ENCODE measurements at regions not wholly inside any gene's neighbourhood (a gene's known extent, or its start where the extent isn't known, plus 50 kb on each side); places are given as distances from the start of the nearest gene placed in this dataset.

DNA sequence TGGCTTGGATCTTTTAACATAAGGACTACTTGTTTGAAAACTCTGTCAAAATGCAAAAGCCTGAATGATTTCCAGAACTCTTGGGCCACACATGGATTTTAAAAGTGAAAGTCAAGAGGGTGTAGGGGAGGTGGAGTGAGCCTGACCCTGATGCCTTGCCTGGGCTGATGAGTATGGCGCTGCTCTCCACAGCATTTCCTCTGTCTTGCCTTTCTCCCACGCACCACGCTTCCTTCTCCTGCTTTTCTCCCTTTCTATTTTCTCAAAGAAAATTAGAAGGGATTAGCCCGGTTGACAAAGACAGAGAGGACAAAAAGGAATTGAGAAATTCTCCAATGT, 207.0 kb upstream of the CCDC68 start:
- FAIRE-seq (no peak), DNase-seq (ENCODE audit: low spot score) (no peak)

DNA sequence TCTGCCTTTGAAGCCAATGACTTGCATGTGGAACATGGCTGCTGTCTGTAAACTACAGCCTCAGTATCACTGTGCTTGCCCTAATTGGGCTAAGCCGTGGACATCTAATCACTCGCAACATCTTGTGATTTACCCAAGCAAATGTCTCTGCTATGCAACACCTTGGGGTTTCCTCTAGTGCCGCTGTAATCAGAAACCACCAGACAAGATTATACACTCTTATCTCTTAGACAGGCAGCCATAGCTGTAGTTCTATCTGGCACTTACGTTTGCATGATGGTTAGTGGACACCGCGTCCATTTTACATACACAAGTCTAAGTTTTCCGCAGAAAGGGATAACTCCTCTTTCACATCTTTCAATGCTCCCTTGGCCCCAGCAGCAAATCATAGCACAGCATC, 204.3 kb upstream of the CCDC68 start:
- DNase-seq (ENCODE audit: low spot score) (no peak), FAIRE-seq (no peak)

DNA sequence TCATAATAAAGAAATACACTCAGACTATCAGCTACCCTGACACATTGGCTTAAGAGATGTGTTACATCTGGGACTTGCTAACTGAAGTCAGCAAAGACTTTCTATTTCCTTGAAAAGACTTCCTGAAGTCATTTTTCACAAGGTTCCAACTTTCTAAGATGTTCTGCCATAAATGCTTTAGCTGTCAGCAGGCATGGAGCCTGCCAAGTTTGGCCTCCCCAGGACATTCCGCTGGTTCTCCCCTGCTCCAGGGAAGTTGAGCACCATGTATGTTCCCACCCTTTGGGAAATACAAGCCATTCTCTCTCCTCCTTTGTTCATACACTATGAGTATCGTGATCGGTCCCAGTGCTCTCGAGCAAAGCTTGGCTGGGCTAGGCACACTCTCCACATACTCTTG, 202.7 kb upstream of the CCDC68 start:
- DNase-seq (ENCODE audit: low spot score): no peak
- no peak for FAIRE-seq

DNA sequence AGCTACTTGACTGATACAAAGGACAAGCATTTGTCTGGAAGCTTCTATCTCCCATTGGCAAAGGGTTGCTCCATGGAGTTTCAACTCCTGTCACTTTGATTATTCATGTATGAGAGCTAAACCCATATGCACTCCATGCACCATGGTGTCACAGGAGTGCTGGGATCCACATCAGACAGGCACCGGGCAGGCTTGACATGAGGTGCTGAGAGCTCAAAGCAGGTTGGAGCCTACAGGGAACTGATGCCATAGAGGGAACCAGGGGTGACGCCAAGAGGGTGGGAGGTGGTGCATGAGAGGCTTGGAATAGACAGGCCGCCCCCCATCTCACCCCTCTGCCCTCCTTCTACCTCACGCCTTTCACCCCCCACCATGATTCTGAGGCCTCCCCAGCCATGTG, 199.8 kb upstream of the CCDC68 start:
- FAIRE-seq (no peak), DNase-seq (ENCODE audit: low spot score) (no peak)

DNA sequence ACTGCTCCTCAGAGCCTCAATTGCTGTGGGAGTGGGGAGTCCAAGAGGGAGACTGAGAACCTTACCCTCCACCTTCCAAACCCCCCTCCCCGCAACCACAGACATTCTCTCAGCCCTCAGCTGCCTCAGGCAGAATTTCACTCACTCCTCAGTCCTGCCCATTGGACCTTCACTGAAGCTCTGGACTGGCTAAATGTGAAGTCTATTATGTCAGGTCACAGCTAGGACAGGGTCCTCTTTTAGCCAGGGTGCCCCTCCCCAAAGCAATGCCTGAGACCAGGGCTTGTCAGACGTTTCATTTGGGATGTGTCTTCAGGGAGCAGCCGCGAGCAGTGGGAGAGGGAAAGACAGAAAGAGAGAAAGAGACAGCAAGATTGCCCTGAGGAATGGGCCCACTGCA, 199.3 kb upstream of the CCDC68 start:
- no peak for DNase-seq (ENCODE audit: low spot score)
- FAIRE-seq: no peak

DNA sequence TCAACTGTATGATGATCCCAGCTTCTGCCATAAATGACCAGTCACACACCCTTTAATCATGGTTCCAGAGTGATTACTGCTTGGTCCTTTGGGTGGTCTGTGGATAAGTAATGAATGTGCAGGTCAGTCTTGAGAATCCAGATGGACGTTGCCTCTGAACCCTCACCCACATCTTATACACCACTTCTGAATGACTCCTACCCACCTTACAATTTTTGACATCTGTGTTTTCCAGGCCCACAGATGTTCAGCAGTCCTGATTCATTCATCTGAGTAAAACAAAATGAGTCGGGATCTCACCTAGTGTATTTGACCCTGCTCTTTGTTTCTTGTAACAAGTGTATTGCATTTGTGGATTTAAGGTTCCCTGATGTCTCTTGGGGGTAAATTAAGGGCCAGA, 194.1 kb upstream of the CCDC68 start:
- no peak for DNase-seq (ENCODE audit: low spot score)
- no peak for FAIRE-seq

DNA sequence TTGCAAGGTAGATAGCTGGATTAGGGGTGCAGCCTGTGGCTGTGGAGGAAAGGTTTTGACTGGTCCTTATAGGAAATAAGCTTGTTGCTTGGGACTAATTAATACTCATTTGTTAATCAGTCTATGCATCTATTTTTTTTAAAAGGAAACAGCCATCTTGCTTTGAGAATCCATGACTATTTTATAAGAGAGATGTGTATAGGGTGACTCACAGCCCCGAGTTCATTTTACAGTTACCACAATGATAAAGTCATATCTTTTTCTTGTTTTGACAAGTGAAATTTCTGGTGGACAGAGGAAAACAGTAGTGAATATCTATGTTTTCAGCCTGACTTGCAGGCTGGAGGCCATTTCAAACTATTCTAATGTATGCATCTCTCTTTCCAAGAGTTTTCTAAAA, 193.5 kb upstream of the CCDC68 start:
- no peak for FAIRE-seq
- no peak for DNase-seq (ENCODE audit: low spot score)

DNA sequence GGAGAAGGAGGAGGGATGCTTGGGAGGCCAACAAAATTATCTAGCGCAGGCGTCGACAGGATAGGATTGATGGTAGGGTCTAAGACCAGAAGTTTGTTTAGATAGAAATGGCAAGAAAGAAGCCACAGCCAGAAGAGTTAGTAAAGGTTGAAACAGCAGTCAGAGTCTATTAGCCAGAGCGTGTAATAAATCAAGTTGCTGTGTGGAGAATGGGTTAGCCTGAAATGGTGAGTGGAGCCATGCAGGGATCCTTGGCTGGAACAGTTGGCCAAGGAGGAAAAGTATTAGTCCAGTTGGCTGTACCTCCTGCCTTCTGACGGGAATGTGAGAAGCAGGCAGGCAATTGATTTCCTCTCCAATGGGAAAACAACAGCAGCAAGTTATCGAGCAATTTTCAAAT, 190.7 kb upstream of the CCDC68 start:
- FAIRE-seq (no peak), DNase-seq (ENCODE audit: low spot score) (no peak)

DNA sequence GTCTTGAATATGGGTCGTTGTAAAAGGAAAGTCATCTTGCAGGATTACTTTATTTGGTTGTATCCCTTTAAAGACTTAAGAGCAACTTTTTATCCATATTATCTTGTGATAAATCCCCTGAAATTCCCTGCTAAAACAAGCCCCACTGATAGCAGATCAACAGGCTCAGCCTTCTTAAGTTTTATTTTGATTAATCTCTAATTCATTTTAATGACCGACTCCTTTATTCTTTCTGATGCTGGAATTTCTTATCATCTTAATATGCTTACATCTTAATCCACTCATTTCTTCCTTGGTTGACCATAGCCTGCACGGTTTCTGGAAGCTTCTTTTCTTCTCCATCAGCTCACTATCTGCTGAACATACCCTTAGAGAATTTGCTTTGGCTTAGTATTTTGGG, 188.5 kb upstream of the CCDC68 start:
- DNase-seq (ENCODE audit: low spot score) (no peak), FAIRE-seq (no peak)

DNA sequence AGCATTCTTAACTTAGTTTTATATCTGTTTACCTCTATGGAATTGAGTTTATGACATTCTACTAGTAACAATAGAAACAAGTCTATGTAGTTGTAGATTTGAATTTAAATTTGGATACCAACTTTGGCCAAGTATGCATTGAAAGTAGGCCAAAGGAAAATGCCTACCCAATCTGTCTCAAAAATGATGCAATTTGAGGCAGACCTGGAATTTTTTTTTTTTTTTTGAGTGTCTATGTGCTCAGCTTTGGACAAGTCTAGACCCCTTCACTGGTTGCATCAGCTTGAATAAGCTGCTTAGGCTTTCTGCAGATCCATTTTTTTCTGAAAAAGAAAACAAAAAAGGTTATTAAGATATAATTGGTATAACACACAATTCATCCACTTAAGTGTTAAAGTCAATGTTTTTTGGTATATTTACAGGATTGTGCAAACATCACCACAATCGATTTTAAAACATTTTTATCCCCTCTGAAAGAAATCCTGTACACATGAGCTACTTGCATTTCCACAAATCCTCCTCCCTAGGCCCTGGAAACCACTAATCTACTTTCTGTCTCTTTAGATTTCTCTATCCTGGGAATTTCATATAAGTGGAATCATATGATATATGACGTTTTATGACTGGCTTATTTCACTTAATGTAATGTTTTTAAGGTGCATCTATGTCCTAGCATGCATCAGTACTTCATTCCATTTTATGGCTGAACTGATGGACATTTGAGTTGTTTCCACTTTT, 185.1 kb upstream of the CCDC68 start:
- DNase-seq (ENCODE audit: low spot score) (no peak), FAIRE-seq (no peak)

DNA sequence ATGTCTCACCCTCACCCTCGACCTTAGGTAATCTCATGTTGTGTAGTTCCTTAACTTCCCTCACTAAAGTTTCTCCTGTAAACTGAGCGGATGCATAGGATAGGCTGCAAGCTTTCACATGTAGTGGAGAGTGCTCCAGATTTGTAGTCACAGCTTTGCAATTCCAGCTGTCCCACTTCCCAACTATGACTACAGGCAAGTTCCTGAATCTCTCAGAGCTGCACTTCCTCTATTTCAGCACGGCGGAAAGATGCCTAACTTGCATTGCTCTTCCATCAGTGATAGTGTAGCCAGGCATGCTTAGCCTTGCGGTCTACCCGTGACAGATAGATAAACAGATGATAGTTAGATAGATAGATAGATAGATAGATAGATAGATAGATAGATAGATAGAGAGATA, 183.1 kb upstream of the CCDC68 start:
- FAIRE-seq: no peak
- DNase-seq (ENCODE audit: low spot score): no peak

DNA sequence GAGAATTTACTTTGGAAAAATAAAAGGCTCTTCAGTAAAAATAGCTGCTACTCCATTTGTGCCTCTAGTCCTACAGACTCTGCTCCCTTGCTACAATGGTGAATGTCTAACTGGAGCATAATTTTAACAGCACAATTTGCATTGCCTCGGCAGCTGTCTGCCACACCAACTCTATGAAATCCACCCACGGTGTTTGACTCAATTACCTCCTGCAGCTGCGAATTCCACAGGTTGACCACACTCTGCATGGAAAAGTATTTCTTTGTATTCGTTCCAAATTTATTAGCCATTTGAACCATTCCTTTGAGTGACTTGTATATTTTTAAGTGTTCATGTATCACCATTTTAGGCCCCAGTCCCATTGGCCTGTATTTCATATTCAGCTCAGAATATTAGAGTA, 182.1 kb upstream of the CCDC68 start:
- DNase-seq (ENCODE audit: low spot score) (no peak), FAIRE-seq (no peak)

DNA sequence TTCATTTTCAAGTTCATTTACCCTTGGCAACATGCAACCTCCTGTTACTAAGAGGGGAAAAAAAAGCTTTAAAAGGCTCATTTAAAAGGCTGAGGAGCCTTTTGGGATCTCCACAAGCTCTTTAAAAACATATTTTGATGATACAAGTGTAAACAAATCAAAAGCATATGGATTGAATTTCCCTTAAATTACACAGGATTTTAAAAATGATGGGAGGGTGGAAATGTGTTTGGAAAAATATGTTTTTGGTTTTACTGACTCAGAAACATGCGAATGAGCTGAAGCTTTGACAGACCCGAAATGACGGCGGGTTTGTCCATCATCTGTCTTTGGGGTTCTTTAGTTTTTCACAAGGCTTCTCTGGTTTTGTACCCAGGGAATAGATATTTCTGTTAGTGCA, 180.6 kb upstream of the CCDC68 start:
- FAIRE-seq (no peak), DNase-seq (ENCODE audit: low spot score) (no peak)

DNA sequence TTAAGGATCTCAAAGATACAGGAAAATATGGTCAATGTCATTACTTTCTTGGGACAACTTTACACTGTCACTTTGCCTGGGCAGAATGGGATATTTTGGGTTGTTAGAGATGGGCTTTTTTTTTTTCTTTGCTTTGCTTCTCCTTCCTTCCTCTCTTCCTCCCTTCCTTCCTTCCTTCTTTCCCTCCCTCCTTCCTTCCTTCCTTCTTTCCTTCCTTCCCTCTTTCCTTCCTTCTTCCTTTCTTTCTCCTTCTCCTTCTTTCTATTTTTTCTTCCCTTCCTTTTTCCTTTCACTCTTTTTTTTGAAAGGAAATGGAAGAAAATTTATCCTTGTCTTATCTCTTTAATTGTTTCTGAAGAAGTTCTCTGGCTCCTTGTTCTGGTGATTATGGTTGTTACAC, 180.0 kb upstream of the CCDC68 start:
- no peak for DNase-seq (ENCODE audit: low spot score)
- FAIRE-seq: no peak

DNA sequence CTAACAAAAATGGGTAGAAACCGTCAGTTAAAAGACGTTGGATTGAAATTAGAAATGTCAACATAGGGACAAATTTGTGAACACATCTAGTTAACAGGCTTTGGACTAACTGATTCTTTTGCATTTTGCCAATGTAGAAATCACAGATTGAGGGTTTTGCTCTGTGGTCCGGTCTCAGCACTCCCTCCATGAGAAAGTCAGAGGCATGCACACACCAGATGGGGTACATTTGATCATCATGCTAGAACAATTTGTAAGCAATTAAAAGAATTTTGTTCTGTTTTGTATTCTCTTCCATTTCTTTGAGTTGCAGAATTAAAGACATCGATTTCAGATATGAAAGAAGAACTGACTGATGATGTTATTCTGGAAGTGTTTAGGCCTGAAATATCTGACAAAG, 179.1 kb upstream of the CCDC68 start:
- no peak for FAIRE-seq
- no peak for DNase-seq (ENCODE audit: low spot score)

DNA sequence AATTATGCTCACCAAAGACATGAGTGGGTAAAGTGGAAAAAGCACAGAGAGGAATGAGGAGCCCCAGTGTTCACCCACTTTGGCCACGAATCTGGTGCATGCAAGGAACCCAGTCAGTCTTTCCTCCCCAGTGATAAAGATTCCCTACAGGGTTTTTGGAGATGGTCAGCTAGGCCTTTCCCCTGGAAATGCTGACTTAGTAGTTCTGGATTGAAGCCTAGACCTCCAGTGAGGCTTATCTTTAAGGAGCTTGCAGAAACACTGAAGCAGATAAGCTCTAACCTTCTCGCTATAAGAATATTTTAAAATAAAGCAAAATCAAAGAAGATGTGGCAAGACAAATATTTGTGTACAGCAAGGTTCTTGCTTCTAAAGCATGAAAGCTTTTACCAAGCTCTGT, 178.3 kb upstream of the CCDC68 start:
- DNase-seq (ENCODE audit: low spot score) (no peak), FAIRE-seq (no peak)

DNA sequence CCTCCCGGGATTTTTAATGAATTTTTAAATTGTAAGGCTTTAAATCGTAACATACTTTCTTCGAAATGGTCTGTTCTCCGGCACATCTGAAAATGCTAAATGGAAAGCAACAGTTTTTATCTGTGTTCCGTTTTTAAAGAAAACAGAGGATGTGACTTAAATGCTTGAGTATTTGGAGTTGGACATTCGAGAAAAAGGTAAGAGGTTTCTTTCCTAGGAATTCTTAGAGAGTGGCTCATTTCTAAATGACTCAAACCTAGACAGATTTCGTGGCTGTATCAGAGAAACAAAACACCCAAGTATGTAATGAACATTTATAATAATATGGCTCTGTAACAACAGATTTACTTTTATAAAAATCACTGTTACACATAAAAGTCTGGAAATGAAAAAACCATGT, 177.6 kb upstream of the CCDC68 start:
- peak; percentile 23 for DNase-seq (ENCODE audit: low spot score)
- no peak for FAIRE-seq

DNA sequence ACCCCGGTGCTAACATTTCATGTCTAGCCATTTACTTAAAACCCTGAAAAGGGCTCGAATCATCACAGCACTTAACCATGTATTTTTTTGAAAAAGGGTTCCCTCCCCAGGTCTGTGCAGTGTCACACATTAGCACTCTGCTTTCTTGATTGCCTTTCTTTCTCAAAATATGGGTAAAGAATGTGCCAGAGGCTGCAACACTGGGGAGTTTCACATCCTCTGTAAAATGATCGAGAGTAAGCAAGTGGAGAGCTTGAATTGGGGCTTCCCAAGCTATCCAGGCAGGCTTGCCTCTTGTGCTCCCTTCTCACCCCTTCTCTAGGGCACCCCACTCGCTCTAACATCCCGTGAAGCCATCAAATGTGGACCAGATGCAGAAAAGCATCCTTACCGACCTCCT, 177.0 kb upstream of the CCDC68 start:
- FAIRE-seq: no peak

DNA sequence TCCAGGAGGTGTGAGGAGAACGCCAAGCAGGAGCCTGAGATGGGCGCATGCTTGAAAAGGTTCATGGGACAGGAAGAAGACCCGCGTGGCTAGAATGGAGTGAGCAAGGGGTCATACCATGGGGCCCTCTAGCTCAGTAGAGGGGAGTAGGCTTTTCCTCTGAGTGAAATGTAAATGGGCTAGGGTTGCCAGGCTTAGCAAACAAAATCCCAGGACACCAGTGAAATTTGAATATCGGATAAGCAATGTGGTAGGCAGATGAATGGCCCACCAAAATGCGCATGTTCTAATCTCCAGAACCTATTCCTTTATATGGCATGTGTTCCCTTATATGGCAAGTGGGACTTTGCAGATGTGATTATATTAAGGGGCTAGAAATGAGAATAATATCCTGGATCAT, 174.1 kb upstream of the CCDC68 start:
- FAIRE-seq (no peak), DNase-seq (ENCODE audit: low spot score) (no peak)

More for the DNA sequence above, 177.0 kb upstream of the CCDC68 start:
- no peak for DNase-seq (ENCODE audit: low spot score)

DNA sequence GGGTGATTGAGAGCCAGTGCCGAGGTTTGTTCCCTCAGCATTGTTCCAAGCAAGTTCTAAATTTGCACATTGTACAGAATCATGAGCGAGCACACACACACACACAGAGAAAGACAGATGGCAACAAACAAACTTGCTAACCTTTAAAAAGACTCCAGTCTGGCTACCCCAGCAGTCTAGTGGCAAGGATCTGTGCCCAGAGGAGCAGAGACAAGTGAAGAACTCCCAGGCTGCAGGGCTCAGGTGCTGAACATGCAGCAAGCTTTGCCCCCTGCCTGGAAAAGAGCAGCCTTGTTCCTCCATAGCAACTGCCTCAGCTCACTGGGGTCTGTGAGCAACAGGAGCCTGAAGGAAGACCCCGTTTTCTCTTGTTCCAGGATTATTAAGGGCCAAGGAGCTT, 169.2 kb upstream of the CCDC68 start:
- no peak for DNase-seq (ENCODE audit: low spot score)
- FAIRE-seq: no peak

DNA sequence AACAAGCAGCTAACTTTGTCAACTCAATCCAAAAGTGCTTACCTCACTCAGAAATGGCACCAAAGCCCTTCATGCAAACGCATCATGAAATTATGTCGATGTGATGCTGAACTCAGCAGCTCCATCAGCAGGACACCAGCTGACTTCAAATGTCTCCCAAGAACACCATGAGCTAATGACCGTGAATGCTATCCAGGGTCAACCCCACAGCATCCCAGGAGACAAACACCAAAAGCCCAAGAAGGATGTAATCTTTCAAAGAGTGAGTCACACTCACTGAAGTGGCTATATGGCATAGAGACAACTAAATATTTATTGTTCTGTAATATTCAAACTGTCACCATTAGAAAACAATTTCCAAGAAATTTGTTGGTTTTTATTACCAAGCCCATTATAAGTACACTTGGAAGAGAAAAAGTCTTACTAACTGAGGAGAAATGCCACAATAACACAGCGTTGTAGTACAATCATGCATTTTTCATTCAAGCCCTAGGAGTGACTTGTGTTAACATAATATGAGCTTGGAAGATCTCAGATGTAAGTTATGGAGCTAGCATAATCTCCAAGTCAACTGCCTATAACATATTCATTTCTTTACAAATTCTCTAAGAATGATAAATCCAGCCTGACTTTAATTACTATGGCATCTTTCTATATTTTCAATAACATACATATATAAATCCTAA, 165.0 kb upstream of the CCDC68 start:
- FAIRE-seq (no peak), DNase-seq (ENCODE audit: low spot score) (peak; percentile 5)

DNA sequence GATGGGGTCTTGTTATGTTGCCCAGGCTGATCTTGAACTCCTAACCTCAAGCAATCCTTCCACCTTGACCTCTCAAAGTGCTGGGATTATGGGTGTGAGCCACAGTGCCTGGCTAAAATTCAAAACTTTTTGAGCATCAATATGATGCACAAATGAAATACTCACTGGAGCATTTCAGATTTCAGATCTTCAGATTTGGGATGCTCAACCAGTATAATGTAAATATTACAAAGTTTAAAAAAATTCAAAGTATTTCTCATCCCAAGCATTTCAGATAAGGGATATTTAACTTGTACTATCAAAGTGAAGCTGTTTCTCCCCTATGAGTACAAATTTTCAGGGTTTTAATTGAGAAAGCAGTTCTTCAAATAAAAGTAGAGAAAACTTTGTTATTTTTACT, 164.1 kb upstream of the CCDC68 start:
- FAIRE-seq (no peak), DNase-seq (ENCODE audit: low spot score) (no peak)

DNA sequence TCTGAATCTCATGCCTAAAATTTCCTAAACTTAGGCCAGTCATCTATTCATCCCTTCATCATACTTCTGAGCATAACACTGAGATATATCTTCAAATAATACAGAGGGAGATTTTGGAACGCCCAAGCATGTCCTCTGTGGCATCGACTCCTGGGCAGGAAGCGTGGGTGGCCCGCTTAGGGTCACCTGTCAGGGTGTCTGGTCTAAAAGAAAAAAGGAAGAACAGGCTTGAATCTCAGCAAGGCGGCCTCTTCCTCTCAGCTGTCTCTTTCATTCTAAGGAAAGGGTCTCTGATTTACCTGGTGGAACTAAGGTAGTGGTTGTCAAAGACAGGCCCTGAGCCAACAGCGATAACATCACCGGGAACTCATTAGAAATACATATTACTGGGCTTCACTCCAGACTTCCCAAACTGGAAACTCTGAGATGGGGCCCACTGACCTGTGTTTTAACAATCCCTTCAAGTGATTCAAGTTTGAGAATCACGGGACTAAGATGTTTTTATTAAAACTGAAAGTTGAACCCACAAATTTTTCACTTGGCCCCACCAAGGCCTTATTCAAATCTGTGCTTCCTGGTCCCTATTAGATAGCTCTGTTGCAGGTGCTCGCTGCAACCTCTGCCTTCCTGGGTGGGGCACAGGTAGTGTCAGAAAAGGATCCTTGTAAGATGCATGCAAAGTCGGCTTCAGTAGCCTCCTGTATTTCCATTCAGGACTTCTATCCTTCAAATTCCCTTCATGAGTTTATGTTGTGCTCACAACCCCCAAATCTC, 162.3 kb upstream of the CCDC68 start:
- FAIRE-seq: no peak

More for the DNA sequence above, 162.3 kb upstream of the CCDC68 start:
- DNase-seq (ENCODE audit: low spot score): no peak

All from RCC 7860 (cell line).